C1 segment of cervical spinal cord (tissue), 14 donors: ENCODE measurements at regions not wholly inside any gene's neighbourhood (a gene's known extent, or its start where the extent isn't known, plus 50 kb on each side); places are given as distances from the start of the nearest gene placed in this dataset.
"Not testable (repeated sequence)": the region's sequence is repeated elsewhere in the genome, so short reads cannot be mapped to it uniquely, and the experiment has no call there.

Experiments
- DNase-seq, 14 donors: peaks; one replicate each; lab custom pipeline; 2025; lab: John Stamatoyannopoulos, UW

DNA sequence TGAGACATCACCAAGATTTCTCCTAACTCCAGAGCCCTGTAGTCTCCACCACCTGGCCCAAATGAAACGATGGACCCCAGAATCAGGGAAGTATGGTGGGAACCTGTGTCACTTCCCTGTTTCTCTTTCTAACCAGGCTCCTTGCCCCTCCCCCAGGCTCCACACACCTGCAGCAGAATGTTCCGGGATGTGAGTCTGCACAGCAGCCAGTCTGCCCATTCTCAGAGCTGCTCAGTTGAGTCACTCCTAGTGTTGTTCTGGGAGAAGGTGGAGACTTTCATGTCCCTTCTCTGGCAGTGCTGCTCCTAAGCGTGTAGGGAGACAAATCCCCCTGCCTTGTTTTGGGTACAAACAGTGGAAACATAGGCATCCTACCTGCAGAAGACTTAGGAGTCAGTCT is 76.0 kb upstream of the XPA start:
- no peak for DNase-seq

- DNase-seq, result no peak
These were observed 76.6 kb upstream of the XPA start for GRCh38 chr9:97773723-97774122.

DNA sequence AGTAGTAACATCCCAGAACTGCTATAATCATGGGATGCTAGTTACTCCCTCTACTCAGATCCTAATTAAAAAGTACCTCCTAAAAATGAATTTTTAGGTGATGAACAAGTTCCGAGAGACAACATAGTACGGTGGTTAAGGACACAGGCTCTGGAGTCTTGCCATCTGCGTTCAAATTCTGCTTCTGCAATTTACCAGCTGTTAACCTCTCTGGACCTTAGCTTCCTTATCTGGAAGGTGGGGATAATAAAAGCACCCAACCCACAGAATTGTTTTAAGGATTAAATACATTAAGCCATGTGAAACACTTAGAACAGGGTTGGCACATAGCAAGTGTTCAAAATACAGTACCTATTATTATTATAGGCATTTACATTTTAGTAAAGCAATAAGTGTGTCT is 77.5 kb upstream of the XPA start:
- DNase-seq, result no peak

- not testable (repeated sequence) for DNase-seq
These were observed 74.3 kb upstream of the FOXE1 start for GRCh38 chr9:97778740-97779139.

DNA sequence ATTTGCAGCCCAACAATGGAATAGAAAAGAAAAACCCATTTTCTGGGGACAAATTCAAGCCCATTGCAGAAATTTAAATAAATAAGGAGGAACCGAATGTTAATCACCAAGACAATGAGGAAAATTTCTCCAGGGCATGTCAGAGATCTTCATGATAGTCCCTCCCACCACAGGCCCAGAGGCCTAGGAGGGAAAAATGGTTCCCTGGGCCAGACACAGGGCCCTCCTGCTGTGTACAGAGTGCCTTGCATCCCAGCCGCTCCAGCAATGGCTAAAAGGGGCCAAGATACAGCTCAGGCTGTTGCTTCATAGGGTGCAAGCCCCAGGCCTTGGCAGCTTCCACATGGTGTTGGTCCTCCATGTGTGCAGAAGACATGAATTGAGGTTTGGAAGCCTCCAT is 73.4 kb upstream of the FOXE1 start:
- DNase-seq, result no peak

GRCh38 chr9:97781902-97782301 is 71.1 kb upstream of the FOXE1 start:
- DNase-seq, result no peak

DNA sequence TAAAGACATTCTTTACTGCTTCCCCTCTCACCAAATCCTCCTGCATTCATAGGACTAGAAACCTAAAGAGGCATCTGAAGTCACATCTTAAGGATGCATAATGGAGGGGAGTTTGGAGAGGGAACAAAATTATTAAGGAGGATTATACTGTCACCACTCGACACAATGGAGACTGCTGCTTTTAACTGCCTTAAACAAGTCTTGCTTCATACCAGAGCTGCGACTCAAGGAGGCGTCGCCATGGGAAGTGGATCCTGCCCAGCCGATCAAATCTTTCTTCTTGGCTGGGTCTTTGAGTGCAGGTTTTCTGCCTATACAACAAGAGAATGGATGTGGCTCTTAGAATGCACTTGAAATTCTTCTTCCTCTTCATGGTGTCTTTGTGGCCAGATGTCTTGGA is 66.7 kb upstream of the FOXE1 start:
- DNase-seq, result no peak

GRCh38 chr9:97787551-97787950 is 65.5 kb upstream of the FOXE1 start:
- DNase-seq, result no peak

- DNase-seq, result no peak
These were observed 64.0 kb upstream of the FOXE1 start for GRCh38 chr9:97788763-97789663.

DNA sequence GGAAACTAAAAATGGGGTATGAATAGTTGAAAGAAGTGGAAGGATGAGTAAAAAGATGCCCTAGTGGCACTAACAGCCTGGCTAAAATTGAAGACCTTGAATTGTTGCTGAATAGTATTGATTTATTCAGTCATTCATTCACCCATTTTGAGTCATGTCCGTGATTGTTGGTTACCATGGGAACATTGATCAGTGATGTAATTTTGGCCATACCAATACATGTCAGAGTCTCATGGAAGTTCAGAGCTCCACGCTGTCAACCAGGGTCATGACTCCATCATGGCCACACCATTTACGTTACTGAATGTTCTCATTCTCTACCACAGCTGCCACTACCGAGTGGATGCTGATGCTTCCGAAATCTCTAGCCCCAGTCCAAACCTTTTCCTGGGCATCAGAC is 62.5 kb upstream of the FOXE1 start:
- DNase-seq, result no peak

- no peak for DNase-seq
These were observed 61.5 kb upstream of the FOXE1 start for GRCh38 chr9:97791542-97791941.

DNA sequence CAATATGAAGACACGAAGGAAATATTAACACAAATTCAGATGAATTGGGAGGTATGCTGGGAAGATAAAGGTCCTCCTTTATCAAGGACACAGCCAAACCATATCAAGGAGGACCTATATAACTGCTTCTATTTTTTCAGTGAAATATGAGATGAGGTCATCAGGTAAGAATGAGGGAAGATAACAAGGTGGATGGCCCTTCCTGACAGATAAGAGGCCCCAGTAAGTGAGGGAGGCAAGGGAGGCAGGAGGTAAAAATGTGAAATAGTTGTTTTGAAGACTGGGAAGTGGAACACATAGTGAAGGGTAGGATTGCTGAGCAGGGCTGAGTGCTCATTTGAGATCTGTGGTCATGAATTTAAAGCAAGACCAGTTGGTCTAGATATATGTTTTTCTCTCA is 60.0 kb upstream of the FOXE1 start:
- DNase-seq, result no peak

DNA sequence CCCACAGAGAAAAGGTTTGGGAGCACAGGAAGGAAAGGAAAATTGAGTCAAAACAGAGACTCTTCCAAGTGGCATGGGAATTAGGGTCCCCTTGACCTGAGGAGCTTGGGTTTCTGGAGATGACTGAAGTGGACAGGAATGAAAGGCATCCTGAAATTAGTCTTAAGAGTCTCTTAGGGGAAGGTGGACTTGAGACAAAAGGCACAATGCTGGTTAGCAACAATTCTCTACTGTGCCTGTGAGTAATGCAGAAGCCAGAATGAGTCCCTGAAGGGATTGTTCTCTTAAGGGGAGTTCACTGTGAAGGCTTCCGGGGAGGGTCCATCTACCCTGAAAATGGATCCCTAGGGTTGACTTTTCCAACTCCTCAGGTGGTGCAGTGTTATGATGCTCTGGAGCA is 58.4 kb upstream of the FOXE1 start:
- DNase-seq, result no peak

GRCh38 chr9:97796176-97796575 is 56.9 kb upstream of the FOXE1 start:
- DNase-seq, result not testable (repeated sequence)

DNA sequence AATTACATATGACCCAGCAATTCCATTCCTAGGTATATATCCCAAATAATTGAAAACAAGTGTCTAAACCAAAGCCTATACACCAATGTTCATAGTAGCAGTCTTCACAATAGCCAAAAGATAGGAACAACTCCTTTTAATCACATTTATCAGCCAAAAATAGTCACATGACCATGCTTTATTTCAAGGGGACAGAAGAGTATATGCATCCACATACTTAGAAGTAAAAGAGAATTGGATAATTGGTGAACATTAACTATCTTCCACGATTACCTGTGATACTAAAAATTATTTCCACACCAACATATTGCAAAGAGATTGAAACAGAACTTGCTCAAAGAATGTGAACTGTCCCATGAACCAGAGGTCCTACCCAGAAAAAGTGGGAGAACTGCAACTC is 51.8 kb upstream of the FOXE1 start:
- no peak for DNase-seq

DNA sequence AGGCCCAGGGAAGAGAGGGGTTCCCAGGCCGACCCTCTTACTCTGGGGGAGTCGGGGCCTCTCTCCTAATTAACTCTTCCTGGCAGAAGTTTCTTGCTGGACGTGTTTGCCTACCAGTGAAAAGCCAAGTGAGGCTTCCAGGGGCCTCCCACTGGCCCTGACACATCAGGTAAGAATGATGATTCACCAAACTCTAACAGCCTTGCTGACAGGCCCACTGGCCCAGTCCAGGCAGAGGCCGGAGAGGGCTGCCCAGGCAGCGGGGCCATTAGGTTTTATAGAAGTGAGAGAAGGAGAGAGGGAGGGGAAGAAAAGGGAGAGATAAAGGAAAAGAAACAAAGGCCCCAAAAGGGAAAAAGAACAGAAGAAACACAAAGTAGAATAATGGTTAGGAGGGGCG is 50.8 kb upstream of the FOXE1 start:
- DNase-seq, result no peak

DNA sequence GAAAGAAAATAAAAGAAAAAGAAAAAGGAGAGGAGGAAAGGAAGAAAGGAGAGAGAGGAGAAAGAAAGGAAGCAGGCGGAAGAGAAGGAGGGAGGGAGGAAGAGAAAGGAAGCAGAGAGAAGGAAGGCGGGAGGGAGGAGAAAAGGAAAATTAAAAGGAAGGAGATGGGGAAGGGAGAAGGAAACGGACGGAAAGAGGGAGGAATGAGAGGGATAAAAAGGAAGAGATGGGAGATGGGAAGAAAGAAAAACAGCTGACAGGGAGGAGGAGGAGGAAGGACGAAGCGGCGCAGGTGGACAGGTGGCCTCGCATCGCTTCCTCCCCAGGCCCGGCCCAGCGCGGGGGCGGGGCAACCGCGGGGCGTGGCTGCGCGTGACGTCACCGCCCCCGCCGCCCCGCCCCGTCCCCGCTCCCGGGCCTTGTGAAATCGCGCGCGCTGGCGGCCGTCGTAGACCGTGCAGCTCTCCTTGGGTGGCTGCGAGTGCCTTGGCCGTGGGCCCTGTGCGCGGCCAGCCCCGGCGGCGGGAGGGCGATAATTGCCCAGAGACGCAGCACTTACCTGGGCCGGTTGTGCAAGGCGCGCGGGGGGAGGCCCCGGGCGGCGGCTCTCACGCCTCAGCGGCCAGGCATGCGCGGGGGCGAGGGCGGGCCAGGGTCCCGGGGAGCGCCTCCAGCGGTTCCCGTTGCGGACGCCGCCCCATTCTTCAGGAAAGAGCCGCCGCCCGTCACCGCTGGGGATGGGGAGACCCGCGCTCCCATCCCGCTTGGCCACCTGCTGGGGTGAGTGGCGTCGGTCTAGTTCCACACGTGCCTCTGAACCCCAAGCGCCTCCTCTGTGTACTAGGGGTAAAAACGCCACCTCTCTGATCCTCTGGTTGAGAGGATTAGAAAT is 49.6 kb upstream of the FOXE1 start:
- peak in 12 of 14 donors; percentile 7 to 59 (median 26) for DNase-seq
